Endothelial cell of umbilical vein (primary cell): ENCODE measurements at regions not wholly inside any gene's neighbourhood (a gene's known extent, or its start where the extent isn't known, plus 50 kb on each side); places are given as distances from the start of the nearest gene placed in this dataset.

Source experiments
- BruUV-seq: library from RNA; stranded (reverse); fragments of 400-500 nt; replicated peaks from 2 replicates; lab custom pipeline; 2021; lab: Mats Ljungman, UMichigan
- CTCF ChIA-PET: fragments of 300-600, 350-600 bp; sonication (Branson Sonifier 250); formaldehyde crosslinking; loops from one replicate; lab custom pipeline; 2021; ENCODE audit warnings: antibody characterized with exemption, inconsistent platforms; lab: Charles Lee
- POLR2A ChIA-PET: fragments of 300-600, 350-600 bp; sonication (Branson Sonifier 250); formaldehyde crosslinking; loops from one replicate; lab custom pipeline; 2021; ENCODE audit warnings: antibody characterized with exemption, inconsistent platforms; lab: Charles Lee
- DNase-seq: peaks from one replicate; pipeline ENCODE4 v3.0.0-alpha.2; 2011; ENCODE audit warnings: low read depth, low spot score
- FAIRE-seq: peaks from 2 replicates; lab custom pipeline; 2011; peaks lifted over from hg19 to GRCh38; lab: Jason Lieb, UNC
- H2AFZ ChIP-seq: 2 replicates; pipeline ENCODE4 v1.6.0; 2012; ENCODE audit warnings: low read depth, low read length, control low read depth, inconsistent platforms
- H3K27ac ChIP-seq: 2 replicates; pipeline ENCODE4 v1.5.1; 2011; ENCODE audit warnings: low read depth, mild to moderate bottlenecking, control low read depth, low read length, moderate library complexity; ENCODE audit not compliant: insufficient read depth
- H3K27me3 ChIP-seq, 2 experiments: 2 replicates each; pipeline versions ENCODE4 v1.6.0 to v1.6.1; 2011; ENCODE audit warnings: low read length in 2 of 2, mixed read lengths in 1 of 2; ENCODE audit not compliant: control insufficient read depth in 2 of 2, insufficient read depth in 2 of 2
- H3K36me3 ChIP-seq, 2 experiments: 2 replicates in 1 of 2; 3 replicates in 1 of 2; pipeline ENCODE4 v1.5.1; 2011; ENCODE audit warnings: low read length in 2 of 2, mild to moderate bottlenecking in 1 of 2, moderate library complexity in 1 of 2; ENCODE audit not compliant: control insufficient read depth in 2 of 2, insufficient read depth in 2 of 2; ENCODE audit errors: extremely low read depth in 1 of 2
- H3K4me1 ChIP-seq: 3 replicates; pipeline ENCODE4 v1.5.1; 2011; ENCODE audit warnings: mild to moderate bottlenecking, low read length; ENCODE audit not compliant: control insufficient read depth, insufficient read depth; ENCODE audit errors: extremely low read depth
- H3K4me2 ChIP-seq: 2 replicates; pipeline ENCODE4 v1.6.1; 2011; ENCODE audit warnings: low read length, control low read depth, mixed read lengths; ENCODE audit not compliant: insufficient read depth
- H3K4me3 ChIP-seq, 3 experiments: fragments of 200-600 bp in 1 of 3; sonication (generic), shearing (Covaris generic) in 1 of 3; replicated peaks in 1 of 3; 2 replicates each; pipeline ENCODE4 v1.5.1; 2011 to 2016; ENCODE audit warnings: control low read depth in 3 of 3, low read length in 3 of 3, mild to moderate bottlenecking in 2 of 3, inconsistent platforms in 1 of 3, low read depth in 1 of 3, moderate library complexity in 1 of 3; ENCODE audit not compliant: insufficient read depth in 1 of 3
- H3K79me2 ChIP-seq: 2 replicates; pipeline ENCODE4 v1.6.0; 2012; ENCODE audit warnings: low read length, inconsistent platforms; ENCODE audit not compliant: control insufficient read depth, insufficient read depth
- H3K9ac ChIP-seq: replicated peaks from 2 replicates; pipeline ENCODE3; 2011; ENCODE audit warnings: low read length, control low read depth; ENCODE audit not compliant: insufficient read depth; ENCODE audit errors: extremely low read depth
- H3K9me1 ChIP-seq: replicated peaks from 3 replicates; pipeline ENCODE4 v1.6.0; 2011; ENCODE audit warnings: mild to moderate bottlenecking, low read length; ENCODE audit not compliant: control insufficient read depth, insufficient read depth; ENCODE audit errors: extremely low read depth
- H3K9me3 ChIP-seq: replicated peaks from 2 replicates; pipeline ENCODE4 v1.5.1; 2012; ENCODE audit warnings: low read length, inconsistent platforms; ENCODE audit not compliant: control insufficient read depth, insufficient read depth
- H4K20me1 ChIP-seq: replicated peaks from 2 replicates; pipeline ENCODE3; 2011; ENCODE audit warnings: mild to moderate bottlenecking, low read length; ENCODE audit not compliant: control insufficient read depth, insufficient read depth; ENCODE audit errors: extremely low read depth
- EZH2 ChIP-seq: IDR thresholded peaks from 2 replicates; pipeline ENCODE4 v1.6.1; 2012; ENCODE audit warnings: borderline replicate concordance, low read depth, mild to moderate bottlenecking, moderate library complexity, low read length, inconsistent platforms; ENCODE audit not compliant: severe bottlenecking
- FOS ChIP-seq: IDR thresholded peaks from 2 replicates; pipeline ENCODE4 v1.6.1; 2011; ENCODE audit warnings: mild to moderate bottlenecking, low read length, moderate library complexity, borderline replicate concordance; ENCODE audit not compliant: insufficient read depth
- GATA2 ChIP-seq: IDR thresholded peaks from 2 replicates; pipeline ENCODE4 v1.7.0; 2011; ENCODE audit warnings: low read depth, mild to moderate bottlenecking, moderate library complexity, mixed read lengths, low read length; ENCODE audit not compliant: insufficient read length, insufficient read depth
- JUN ChIP-seq: IDR thresholded peaks from 2 replicates; pipeline ENCODE4 v1.6.1; 2011; ENCODE audit warnings: borderline replicate concordance, low read depth; ENCODE audit not compliant: insufficient read length, insufficient read depth
- MYC ChIP-seq: IDR thresholded peaks from one replicate; pipeline ENCODE4 v1.6.1; 2011; ENCODE audit warnings: mild to moderate bottlenecking, low read depth, low read length
- POLR2A ChIP-seq: IDR thresholded peaks from 2 replicates; pipeline ENCODE4 v1.6.1; 2012; ENCODE audit warnings: low read depth, mild to moderate bottlenecking, control low read depth, low read length
- POLR2AphosphoS5 ChIP-seq: IDR thresholded peaks from 2 replicates; pipeline ENCODE4 v1.6.1; 2012; ENCODE audit warnings: low read depth, mild to moderate bottlenecking, control low read depth, low read length, moderate library complexity; ENCODE audit not compliant: insufficient read depth
- dilution Hi-C: fragments of 300-500 bp; cut with MboI; formaldehyde crosslinking; loops from one replicate; pipeline ENCODE4 v1.15.0; 2019; ENCODE audit warnings: low sequenced_read_pairs; ENCODE audit not compliant: extremely low pct_ligation_motif_present
- intact Hi-C: fragments of 100-400 bp; cut with micrococcal nuclease; formaldehyde crosslinking; loops from one replicate; pipeline ENCODE4 v1.10.0; 2022
- TF ChIP-seq, protein P1 (sequence below): IDR thresholded peaks from 2 replicates; pipeline ENCODE4 v1.6.1; 2011; ENCODE audit not compliant: insufficient read depth, insufficient read length
- TF ChIP-seq, protein P2 (sequence below), 2 donors: IDR thresholded peaks; 1 replicate in 1 of 2; 2 replicates in 1 of 2; pipeline ENCODE4 v1.5.1; 2011; ENCODE audit warnings: low read length in 2 of 2, mild to moderate bottlenecking in 2 of 2, moderate library complexity in 2 of 2, control low read depth in 1 of 2, inconsistent platforms in 1 of 2, low read depth in 1 of 2; ENCODE audit not compliant: insufficient read depth in 1 of 2; ENCODE audit errors: extremely low read depth in 1 of 2

DNA sequence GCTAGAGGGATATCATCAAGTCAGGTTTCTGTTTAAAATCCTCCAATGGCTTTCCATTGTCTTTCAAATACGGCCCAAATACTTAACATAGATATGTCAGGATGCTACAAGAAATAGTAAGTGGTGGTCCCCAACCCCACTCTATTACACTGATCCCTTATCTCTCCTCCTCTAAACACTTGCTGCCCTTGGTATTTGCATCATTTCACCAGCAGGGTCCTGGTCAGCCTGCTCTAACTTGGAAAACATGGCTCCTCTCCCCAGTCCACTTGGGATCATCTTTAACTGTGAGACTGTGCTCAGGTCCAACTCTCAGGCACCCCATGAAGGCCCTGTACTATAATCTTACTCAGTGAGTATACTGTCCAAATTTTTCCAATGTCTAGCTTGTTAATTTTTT lies 53.8 kb upstream of the GSAP start:
- Histone ChIP-seq H4K20me1 (no peaks in the 10 kb centered on the region), H2AFZ (no peak overlapping the region), H3K9me3 (no peaks in the 10 kb centered on the region), H3K27ac (no peak overlapping the region), H3K27me3 (no peaks in the 10 kb centered on the region), H3K79me2 (no peaks in the 10 kb centered on the region), H3K9ac (no peak overlapping the region), H3K4me3 (no peak overlapping the region), H3K36me3 (no peaks in the 10 kb centered on the region), H3K9me1 (no peaks in the 10 kb centered on the region), H3K4me1 (peaks cover 2% of the 10 kb centered on the region), H3K4me2 (no peak overlapping the region)
- intact Hi-C loops (no loop called here), dilution Hi-C loops (no loop called here)
- ChIA-PET CTCF (no interaction called here), POLR2A (no interaction called here)
- FAIRE-seq (no peak), DNase-seq (no peak)
- TF ChIP-seq, protein P1, sequence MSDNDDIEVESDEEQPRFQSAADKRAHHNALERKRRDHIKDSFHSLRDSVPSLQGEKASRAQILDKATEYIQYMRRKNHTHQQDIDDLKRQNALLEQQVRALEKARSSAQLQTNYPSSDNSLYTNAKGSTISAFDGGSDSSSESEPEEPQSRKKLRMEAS: no peak
- TF ChIP-seq JUN (no peak), POLR2A (no peak), MYC (no peak), GATA2 (no peak), FOS (no peak), EZH2 (no peak), POLR2AphosphoS5 (no peak)
- TF ChIP-seq, protein P2, sequence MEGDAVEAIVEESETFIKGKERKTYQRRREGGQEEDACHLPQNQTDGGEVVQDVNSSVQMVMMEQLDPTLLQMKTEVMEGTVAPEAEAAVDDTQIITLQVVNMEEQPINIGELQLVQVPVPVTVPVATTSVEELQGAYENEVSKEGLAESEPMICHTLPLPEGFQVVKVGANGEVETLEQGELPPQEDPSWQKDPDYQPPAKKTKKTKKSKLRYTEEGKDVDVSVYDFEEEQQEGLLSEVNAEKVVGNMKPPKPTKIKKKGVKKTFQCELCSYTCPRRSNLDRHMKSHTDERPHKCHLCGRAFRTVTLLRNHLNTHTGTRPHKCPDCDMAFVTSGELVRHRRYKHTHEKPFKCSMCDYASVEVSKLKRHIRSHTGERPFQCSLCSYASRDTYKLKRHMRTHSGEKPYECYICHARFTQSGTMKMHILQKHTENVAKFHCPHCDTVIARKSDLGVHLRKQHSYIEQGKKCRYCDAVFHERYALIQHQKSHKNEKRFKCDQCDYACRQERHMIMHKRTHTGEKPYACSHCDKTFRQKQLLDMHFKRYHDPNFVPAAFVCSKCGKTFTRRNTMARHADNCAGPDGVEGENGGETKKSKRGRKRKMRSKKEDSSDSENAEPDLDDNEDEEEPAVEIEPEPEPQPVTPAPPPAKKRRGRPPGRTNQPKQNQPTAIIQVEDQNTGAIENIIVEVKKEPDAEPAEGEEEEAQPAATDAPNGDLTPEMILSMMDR (IDR thresholded peaks at IDR 0.05; ENCODE audit: extremely low read depth in 1 of 2, insufficient read depth in 1 of 2, low read depth in 1 of 2, low read length in 2 of 2): no peak
- no TSS peak for BruUV-seq
